GM19025 (cell line): ENCODE measurements at regions not wholly inside any gene's neighbourhood (a gene's known extent, or its start where the extent isn't known, plus 50 kb on each side); places are given as distances from the start of the nearest gene placed in this dataset.
A peak's percentile ranks its signal among the peaks of the same experiment; 100 is the strongest.
"Not testable (repeated sequence)": the region's sequence is repeated elsewhere in the genome, so short reads cannot be mapped to it uniquely, and the experiment has no call there.

Experiments
- ATAC-seq: cut with Tn5 transposase; IDR thresholded peaks from one replicate; pipeline ENCODE4 v1.9.1; 2021; ENCODE audit warnings: mild to moderate bottlenecking, low read depth, moderate library complexity; ENCODE audit not compliant: unreplicated experiment

DNA sequence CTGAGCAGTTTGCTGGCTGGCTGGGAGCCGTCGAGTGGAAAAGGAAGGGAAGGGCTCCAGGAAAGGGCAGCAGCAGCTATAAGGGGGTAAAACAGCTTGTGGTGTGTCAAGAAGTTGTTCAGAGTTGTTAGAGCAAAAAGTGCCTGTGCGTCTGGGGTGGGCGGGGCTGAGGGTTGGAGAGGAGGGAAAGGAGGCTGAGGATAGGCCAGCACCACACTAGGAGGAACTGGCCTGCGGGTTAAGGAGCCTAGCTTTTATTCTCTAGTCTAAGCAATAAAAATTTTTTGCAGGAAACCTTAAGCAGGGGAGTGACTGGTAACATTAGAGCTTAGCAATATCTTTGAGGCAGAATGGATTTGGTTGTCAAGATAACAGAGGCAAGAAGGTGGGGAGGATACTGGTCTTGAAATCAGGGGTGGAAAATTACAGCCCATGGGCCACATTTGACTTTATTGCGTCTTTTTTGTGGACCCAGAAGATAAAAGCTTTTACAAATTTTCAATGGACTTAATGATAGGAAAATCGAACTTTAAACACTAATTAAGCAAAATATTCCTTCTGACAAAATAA, 134.5 kb upstream of the AADACL2 start:
- no peak for ATAC-seq

DNA sequence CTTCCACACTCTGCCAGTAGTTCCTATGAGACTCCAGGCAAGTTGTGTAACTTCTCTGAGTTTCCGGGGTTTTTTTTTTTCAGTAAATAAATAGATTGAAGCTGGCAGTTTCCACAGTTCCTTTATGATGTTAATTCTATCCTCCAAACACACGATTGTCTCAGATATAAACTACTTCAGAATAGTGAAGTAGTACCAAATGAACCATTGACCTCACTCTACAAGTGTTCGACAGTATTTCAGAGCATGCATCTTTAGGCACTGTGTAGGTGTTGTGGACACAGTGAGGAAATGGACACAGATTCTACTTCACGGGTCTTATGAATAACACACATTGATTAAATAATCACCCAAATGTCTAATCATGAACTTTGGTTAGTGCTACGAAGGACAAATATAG, 136.1 kb upstream of the IGSF10 start:
- ATAC-seq = no peak

DNA sequence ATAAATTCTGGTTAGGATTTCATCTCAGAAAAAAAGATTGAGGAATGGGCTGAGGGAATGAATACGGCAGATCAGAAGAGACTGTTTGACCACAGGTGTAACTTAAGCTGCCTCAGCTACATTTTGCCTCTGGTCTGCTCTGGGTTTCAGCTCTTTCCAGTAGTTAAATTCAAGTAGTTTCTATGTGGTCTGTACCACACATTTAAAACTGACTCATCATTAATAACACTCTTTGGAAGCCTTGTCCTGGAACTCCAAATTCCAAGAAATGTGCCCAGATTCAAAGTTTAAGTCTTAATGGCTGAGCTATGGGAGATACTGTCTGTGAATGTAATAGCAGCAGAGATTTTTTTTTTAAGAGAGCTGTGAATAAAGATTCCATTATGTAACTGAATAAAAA, 133.1 kb upstream of the IGSF10 start:
- no peak for ATAC-seq

DNA sequence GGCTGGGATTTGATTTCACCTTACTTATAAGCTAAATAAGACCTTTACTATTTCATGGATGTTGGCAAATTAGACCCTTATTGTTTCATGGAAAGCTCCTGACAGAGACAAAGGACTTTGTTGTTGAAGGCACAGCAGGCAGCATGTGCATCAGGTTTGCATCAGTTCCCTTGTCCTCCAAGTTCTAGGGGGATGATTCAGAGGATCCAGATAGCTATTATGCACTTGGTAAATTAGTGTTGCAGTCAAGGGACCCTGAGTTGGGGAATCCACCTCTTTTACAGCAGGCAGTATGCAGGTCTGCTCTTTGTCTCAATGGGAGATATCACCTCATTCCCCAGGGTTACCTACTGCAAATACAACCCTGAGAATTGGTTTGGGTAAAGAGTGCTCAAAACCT, 131.4 kb upstream of the IGSF10 start:
- no peak for ATAC-seq

DNA sequence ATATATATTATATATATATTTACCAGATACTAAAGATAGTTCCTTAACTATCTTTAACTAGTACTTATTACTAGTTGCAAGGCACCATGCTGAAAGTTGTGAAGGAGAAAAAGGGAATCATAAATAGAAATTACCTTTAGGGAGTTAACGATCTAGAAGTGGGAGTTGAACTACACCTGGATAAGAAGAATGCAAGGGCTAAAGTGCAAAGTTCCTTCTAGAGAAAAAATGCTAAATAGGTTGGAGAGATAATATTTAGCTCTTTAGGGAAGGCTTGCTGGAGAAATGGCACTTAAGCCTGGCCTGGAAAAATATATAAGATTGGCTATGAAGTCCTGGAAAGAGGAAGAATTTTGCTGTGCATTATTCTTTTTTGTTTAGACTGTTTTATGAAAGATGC, 130.6 kb upstream of the IGSF10 start:
- ATAC-seq = no peak

DNA sequence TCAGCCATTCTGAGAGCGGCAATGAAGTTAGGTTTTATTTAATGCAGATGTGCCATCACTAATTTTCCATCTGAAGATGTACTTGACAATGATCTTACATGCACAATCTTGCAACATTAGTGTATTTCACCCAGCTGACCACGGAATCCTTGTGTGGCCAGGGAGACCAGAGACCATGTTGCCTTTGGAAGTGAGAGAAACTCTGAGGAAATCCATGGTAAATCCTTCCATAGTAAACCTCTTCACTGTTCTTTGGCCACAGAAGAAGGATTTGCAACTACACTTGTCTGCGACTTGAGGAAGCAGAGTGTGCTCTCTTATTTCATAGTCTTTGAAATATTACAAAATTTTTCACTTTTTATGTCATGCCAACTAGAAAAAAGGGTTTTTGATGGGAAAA, 128.4 kb upstream of the IGSF10 start:
- no peak for ATAC-seq

DNA sequence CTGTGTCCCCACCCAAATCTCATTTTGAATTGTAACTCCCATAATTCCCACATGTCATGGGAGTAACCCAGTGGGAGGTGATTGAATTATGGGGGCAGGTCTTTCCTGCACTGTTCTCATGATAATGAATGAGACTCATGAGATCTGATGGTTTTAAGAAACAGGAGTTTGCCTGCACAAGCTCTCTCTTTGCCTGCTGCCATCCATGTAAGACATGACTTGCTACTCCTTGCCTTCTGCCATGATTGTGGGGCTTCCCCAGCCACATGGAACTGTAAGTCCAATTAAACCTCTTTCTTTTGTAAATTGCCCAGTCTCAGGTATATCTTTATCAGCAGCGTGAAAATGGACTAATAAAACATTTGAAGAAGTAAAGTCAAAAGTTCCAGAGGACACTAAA, 126.8 kb upstream of the IGSF10 start:
- ATAC-seq = not testable (repeated sequence)

DNA sequence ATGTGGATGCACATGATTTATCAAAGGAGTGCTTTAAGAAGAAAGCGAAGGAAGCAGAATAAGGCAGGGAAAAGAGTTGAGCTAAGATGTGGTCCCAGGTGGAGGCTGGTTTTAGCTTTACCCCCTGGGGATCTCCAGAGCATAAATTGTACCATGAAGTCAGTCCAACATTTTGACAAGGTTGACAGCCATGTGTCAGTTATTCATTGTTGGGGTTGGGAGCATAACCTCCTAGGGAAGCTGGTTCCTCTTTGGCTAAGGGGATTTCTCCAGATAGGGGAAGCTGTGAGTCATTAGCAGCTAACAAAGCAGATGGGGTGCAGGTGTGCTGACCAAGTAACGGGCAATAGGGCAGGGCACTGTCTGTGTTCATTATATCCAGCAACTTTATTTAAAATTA, 123.7 kb upstream of the IGSF10 start:
- peak; percentile 75 for ATAC-seq

DNA sequence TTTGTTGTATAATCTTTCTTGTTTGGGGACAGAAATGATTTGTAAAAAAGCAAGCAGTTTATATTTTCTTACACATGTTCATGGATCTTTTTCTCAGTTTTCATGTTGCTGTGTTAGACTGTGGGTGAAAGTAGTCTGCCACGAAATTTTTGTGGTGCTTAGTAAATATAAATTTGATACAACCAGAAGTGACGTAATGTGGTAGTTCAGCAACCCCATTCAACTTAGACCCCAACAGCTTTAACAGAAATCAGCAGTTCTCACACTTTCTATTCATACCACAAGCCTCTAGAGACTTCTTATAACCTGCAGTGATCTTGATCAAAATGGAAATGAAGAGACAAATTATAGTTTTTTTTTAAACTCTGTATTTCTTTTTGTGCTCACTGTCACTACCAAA, 120.2 kb upstream of the IGSF10 start:
- no peak for ATAC-seq

DNA sequence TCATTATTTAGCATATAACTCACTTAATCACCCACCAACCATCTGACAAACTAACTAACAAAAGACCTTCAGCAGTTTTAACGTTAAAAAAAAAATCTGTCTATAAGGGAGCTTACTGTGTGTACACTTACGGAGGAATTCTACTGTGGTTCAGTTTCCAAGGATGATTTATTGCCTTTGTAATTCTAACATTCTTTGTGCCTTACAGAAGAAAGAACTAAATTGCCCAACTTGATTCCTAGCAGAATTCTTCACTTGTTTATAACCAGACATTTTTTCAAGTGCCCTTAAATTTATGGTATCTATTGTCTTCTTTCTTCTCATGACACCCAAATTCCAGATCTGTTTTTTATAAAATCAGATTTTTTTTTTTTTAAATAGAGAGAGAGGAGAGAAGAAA, 119.7 kb upstream of the IGSF10 start:
- ATAC-seq = no peak

DNA sequence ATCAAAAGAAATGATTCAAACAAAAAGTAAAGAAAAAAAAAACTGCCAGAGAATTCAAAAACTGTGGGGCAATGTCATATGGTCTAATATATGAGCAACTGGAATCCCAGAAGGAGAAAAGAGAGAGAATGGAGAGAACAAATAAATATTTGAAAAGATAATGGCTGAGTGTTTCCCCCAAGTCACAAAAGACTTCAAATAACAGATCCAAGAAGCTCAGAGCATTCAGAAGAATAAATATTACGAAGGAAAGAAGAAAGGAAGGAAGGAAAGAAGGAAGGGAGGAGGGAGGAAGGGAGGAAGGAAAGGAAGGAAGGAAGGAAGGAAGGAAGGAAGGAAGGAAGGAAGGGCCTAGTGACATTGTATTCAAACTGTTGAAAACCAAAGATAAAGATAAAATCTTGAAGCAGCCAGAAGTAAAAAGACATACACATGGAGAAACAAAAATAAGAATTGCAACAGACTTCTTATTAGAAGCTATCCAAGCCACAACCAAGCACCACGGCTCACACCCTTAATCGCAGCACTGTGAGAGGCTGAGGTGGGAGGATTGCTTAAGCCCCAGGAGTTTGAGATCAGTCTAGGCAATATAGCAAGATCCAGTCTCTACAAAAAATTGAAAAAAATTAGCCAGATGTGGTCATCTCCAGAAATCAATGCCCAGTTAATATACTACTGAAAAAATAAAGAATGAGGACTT, 118.9 kb upstream of the IGSF10 start:
- ATAC-seq = no peak

DNA sequence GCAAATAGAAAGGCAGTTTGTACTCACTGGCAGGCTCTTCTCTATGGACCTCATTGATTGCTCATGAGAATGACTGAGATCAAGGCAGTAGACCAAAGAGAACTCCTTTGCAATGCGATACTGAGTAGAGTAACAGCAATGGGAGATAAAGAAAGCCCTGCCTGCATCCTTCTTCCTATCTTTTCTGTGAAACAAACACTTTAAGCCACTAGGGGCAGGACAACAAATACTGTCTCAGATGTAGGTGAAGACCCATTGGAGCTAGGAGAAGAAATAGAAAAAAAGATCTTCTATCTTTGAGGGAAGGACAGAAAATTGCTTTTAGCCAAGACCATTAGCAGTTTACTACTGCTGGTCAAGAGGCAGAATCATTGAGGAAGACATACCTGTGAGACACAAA, 117.6 kb upstream of the IGSF10 start:
- no peak for ATAC-seq

DNA sequence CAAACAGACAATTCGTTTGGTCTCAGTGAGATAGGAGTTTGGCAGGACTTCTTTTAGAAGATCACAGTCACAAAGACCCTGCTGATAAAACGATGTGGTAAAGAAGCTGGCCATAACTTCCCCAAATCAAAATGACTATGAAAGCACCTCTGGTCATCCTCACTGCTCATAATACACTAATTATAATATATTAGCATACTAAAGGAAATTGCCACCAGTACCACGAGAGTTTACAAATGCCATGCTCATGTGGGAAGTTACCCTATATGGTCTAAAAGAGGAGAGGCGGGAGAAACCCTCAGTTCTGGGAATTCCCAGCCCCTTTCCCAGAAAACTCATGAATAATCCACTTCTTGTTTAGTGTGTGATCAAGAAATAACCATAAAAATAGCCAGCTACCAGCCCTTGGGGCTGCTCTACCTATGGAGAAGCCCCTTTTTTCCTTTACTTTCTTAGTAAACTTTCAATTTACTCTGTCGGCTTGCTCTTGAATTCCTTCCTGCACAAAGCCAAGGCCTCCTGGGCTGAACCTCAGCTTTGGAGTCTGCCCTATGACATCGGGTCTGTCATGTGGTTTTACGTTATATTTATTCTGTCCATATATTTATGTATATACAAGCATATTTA, 115.8 kb upstream of the IGSF10 start:
- no peak for ATAC-seq

DNA sequence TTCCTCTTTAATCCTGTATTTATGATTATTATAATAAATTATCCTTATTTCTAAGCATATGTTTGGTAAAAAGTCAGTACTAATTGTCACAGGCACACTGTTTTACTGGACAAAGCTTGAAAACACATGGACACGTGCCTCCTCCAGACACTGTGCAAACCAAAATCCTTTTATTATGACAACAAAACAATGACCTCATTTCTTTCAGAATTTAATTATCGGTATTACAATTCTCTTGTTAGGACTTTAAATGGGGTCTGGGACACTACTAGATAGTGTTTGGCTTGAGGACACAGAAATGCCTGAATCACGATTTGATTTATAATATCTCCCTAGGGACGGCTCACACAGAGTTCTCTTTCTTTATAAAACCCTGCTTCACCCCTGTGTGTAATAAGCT, 107.3 kb upstream of the IGSF10 start:
- ATAC-seq = no peak

DNA sequence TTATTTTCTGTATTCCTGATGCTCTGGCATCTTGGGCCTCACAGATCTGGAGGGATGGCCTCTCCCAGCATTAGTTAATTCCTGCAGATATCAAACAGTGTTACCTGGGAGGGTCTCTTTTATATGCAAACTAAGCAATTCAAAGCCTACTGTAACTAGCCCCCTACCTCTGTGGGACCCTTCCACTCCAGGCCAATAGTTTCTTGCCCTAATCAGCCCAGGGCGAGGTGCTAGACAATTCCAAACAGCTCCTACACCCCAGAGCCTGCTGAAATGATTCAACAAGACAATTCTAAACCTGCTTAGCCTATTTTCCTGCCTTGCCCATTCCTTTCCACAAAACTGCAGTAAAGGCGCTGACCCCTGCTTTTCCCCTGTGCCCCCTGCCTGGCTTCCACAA, 106.6 kb upstream of the IGSF10 start:
- ATAC-seq = no peak

DNA sequence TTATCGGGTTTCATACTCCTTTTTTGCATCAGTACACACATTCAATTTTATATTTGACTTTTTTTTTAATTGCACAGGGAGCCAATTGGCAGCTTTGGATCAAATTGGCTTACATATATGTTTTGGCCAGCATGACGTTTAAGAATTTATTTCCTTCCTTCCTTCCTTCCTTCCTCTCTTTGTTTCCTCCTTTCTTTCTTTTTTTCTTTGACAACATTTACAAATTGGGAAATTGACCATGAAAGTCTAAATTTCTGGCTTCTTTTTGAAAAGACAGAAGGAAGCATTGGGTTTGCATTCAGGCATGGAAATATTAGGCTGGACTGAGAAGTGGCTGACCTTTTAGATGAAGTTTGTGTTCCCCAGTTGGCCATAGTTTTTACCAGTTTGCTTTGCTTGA, 103.4 kb upstream of the IGSF10 start:
- no peak for ATAC-seq

DNA sequence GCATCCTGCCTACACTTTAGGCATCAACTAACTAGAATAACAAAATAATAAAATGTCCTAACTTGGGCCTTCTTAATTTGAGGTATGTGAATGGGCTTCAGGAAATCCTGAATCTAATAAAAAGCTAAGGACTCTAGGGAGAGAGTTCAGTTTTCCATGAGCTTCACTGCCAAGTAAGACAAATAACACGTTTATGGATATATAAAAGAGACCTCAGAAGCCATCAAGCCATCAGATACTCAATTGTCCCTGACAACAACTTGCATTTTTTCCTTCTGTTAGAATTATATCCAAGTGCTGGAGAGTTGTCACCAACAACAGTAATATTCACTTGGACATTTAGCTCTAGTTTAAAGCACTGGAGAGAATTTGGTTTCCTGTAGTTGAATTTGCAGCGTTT, 102.4 kb upstream of the IGSF10 start:
- ATAC-seq = no peak

DNA sequence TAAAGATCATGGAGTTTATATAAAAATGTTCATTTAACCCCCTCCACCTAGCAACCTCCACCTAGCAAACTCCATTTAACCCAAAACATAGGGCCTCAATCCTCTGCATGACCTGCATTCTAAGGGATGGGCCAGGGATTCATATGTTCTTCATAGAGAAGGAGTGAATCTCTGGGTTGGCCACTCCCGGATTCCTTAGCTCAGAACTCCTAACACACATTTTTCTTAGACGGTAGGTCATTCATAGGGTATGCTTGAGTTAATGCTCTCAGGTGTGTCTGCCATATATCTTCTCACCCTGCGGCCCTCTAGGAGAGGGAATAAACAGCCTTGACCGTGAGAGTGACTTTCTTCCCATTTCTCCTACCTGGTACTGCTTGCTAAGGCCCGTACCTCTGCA, 102.0 kb upstream of the IGSF10 start:
- ATAC-seq = no peak

DNA sequence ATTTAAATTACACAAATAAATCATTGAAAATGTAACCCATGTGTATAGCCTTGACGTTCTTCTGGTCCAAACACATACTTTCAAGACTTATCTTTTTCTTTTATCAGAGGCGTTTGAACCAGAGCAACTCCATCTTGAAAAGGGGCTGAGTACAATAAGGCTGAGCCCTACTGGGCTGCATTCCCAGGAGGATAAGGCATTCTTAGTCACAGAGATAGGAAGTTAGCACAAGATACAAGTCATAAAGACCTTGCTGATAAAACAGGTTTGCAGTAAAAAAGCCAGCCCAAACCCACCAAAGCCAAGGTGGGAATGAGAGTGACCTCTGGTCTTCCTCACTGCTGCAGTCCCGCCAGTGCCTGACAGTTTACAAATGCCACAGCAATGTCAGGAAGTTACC, 101.0 kb upstream of the IGSF10 start:
- no peak for ATAC-seq

DNA sequence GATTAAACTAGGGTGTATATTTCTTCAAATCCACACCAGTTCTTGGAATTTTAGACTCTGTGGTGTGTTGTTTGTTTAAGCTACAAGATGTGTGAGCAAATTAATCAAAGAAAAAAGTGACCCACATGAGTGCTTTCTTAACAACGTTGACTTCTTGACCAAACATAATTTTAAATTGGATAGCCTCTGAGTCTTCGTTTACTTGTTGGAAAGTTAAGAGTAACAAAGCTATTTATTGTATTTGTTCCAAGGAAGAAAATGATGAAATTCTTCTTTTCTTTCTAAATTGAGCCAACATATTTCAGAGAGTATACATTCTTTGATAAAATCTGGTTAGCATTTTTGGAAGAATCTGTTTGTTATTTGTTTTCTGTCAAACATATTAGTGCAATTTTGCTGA, 99.9 kb upstream of the IGSF10 start:
- ATAC-seq = no peak

DNA sequence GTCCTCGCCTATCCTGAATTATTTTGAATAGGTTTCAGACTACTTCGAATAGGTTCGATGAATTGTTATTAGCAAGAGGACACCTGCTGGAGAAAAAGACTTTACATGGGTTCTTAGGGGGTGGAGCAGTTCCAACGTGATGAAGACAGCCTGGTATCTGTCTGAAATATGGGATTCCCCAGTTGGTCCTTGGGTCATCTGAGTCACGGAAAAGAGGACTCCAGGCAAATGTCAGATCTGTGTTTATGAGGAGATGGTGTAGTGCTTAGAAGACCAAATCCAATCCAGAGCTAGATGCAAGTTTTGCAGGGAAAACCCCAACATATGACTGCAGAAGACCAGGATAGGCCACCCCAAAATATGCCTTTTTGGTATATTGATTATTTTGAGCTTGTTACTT, 98.9 kb upstream of the IGSF10 start:
- ATAC-seq = no peak

DNA sequence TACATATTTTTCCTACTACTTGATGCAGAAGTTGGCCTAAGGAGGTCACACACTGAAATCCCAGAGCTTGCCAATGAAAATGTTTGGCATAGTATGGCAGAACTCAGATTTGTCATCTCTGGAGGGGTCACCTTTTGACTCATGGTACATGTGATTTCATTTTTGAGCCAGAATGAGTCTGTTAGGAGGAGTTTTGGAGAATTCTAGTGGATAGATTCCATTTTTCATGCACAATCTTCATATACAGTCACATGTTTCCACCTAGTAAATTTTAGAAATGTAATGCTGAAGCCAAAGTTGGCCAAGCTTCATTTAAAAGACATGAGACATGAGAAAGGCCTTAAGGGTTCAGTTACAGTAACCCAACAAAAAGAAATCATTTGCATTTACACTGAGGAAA, 97.8 kb upstream of the IGSF10 start:
- no peak for ATAC-seq
